Adrenal gland (tissue), 9 donors: ENCODE measurements at regions not wholly inside any gene's neighbourhood (a gene's known extent, or its start where the extent isn't known, plus 50 kb on each side); places are given as distances from the start of the nearest gene placed in this dataset.

ENCODE experiments used
- DNase-seq, 7 donors: peaks; one replicate each; pipeline ENCODE4 v3.0.0-alpha.2; 2019 to 2020
- H3K27ac ChIP-seq, 5 donors: fragments of 200-600 bp; sonication (generic) in 4 of 5; 1 replicate in 3 of 5; 2 replicates in 2 of 5; pipeline versions ENCODE4 v1.5.1 to v1.8.0; 2016 to 2020; ENCODE audit warnings: mild to moderate bottlenecking in 1 of 5
- H3K27me3 ChIP-seq: fragments of 200-600 bp; 2 replicates; pipeline ENCODE4 v1.8.0; 2021
- H3K36me3 ChIP-seq, 2 donors: fragments of 200-600 bp; replicated peaks in 1 of 2; 1 replicate in 1 of 2; 2 replicates in 1 of 2; pipeline versions ENCODE4 v1.5.1 to v1.8.0; 2018 to 2022
- H3K4me1 ChIP-seq, 2 donors: fragments of 200-600 bp; replicated peaks in 1 of 2; 1 replicate in 1 of 2; 2 replicates in 1 of 2; pipeline versions ENCODE4 v1.5.1 to v1.8.0; 2018 to 2021
- H3K4me3 ChIP-seq, 4 donors: fragments of 200-600 bp; sonication (generic) in 3 of 4; one replicate each; pipeline ENCODE4 v1.5.1; 2016 to 2018
- H3K9me3 ChIP-seq, 3 donors: fragments of 200-600 bp; sonication (generic) in 1 of 3; replicated peaks in 1 of 3; 1 replicate in 2 of 3; 2 replicates in 1 of 3; pipeline versions ENCODE4 v1.5.1 to v1.8.0; 2016 to 2021
- POLR2A ChIP-seq, 2 donors: fragments of 450-650 bp; IDR thresholded peaks; one replicate each; pipeline ENCODE4 v1.6.1; 2017; ENCODE audit warnings: antibody characterized with exemption in 2 of 2, mild to moderate bottlenecking in 2 of 2, moderate library complexity in 1 of 2
- WGBS, 4 donors: extraction: QIAGEN DNeasy Blood & Tissue Kit in 2 of 4; methylation state at CpG; one replicate each; pipeline versions ENCODE4 v1.1.5 to v1.1.7; 2013 to 2017; 5-methylcytosine and 5-hydroxymethylcytosine counted together
- intact Hi-C, 2 donors: fragments of 100-400 bp; cut with DNase I; formaldehyde crosslinking; loops; one replicate each; pipeline versions ENCODE4 v1.14.1 to v1.15.0; 2022 to 2023
- TF ChIP-seq, protein P1 (sequence below), 6 experiments: fragments of 450-650 bp in 4 of 6; fragments of 200-600 bp in 2 of 6; sonication (generic) in 1 of 6; IDR thresholded peaks; 1 replicate in 5 of 6; 2 replicates in 1 of 6; pipeline versions ENCODE4 v1.5.1 to v1.8.0; 2016 to 2021; ENCODE audit warnings: antibody characterized with exemption in 6 of 6, mild to moderate bottlenecking in 2 of 6, moderate library complexity in 1 of 6
- donor health status: healthy with polysubstance abuse.
- donor health status: Bipolar disorder and iron deficiency.
- donor health status: DM: yes; HTN: yes; CAD: no.
- donor health status: DM: no; HTN: no; CAD: no.
- donor health status: DM: no; HTN: no; CAD: no.

DNA sequence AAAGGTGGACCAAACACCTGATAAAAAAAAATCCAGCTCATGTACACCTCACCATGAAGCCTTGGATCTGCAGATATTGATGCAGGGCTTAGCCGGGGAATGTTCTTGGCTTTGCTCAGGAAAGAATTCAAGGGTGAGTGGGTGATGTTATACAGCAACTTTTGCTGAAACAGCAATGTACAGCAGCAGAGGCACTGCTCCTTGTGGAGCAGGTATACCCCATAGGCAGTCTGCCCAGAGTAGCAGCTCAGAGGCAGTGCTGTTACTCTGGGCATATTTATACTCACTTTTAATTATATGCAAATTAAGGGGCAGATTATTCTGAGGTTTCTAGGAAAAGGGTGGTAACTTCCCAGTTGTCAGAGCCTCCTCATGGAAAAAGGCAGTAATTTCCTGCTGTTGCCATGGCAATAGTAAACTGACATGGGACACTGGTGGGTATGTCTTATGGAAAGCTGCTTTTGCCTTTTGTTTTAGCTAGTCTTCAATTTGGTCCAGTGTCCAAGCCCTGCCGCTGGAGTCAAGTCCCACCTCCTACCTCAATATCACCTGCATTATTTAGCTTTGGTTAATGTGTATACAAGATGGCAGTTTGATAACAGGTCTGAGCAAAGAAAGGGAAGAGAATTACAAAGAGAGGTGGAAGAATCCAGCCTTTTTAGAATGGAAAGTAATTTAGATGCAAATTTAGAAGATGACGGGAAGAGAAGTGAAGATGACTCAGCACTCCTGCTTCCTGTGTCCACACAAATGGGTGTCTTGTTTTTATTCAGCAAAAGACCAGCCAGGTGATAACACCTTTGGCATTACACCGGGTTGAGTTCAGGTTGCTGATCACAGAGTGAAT lies 110.1 kb upstream of the JAG1 start:
- DNase-seq: no peak
- no peaks in the 10 kb centered on the region for H3K9me3 ChIP-seq
- H3K36me3 ChIP-seq: no peaks in the 10 kb centered on the region
- no peaks in the 10 kb centered on the region for H3K4me1 ChIP-seq
- no peak overlapping the region for H3K27ac ChIP-seq
- WGBS, 4 donors: 79 to 85% (median 82%) methylated on average over 4 of the region's 4 CpGs
- H3K4me3 ChIP-seq: no peak overlapping the region
- TF ChIP-seq, protein P1, sequence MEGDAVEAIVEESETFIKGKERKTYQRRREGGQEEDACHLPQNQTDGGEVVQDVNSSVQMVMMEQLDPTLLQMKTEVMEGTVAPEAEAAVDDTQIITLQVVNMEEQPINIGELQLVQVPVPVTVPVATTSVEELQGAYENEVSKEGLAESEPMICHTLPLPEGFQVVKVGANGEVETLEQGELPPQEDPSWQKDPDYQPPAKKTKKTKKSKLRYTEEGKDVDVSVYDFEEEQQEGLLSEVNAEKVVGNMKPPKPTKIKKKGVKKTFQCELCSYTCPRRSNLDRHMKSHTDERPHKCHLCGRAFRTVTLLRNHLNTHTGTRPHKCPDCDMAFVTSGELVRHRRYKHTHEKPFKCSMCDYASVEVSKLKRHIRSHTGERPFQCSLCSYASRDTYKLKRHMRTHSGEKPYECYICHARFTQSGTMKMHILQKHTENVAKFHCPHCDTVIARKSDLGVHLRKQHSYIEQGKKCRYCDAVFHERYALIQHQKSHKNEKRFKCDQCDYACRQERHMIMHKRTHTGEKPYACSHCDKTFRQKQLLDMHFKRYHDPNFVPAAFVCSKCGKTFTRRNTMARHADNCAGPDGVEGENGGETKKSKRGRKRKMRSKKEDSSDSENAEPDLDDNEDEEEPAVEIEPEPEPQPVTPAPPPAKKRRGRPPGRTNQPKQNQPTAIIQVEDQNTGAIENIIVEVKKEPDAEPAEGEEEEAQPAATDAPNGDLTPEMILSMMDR (IDR thresholded peaks at IDR 0.05): no peak
- TF ChIP-seq POLR2A (IDR thresholded peaks at IDR 0.05): no peak
- intact Hi-C loops: no loop called here
- H3K27me3 ChIP-seq: no peaks in the 10 kb centered on the region

DNA sequence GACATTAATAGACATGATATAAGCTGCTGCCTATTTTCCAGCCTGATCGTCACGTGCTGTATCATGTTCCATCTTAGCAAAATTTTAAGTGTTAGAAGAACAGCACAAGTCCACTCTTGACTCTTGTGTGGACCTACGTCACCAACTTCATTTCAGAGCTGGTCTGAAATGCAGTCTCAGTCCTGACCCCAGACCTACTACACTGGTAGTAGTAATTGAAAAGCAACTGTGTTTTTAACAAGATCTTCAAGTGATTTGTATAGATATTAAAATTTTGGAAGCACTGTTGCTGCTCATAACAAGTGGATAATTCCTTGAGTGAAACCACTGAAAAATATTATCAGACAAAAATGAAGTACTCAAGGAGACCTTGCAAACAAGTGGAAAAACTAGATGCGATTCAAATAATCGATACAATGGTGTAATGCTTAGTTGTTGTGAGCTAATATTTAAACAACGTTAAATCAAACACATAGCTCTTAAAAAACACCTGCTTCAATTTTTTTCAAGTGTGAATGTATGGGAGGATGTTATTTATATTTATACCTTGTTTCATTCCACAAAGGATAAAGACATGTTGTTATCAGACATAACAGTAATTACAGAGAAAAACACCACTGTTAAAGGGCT lies 110.9 kb upstream of the JAG1 start:
- intact Hi-C loops: no loop called here
- no peak for DNase-seq
- H3K36me3 ChIP-seq: no peaks in the 10 kb centered on the region
- no peaks in the 10 kb centered on the region for H3K9me3 ChIP-seq
- WGBS, 4 donors: 93 to 97% (median 93%) methylated on average over 6 of the region's 6 CpGs
- no peak overlapping the region for H3K27ac ChIP-seq
- no peaks in the 10 kb centered on the region for H3K4me1 ChIP-seq
- H3K27me3 ChIP-seq: no peaks in the 10 kb centered on the region
- TF ChIP-seq, protein P1 (IDR thresholded peaks at IDR 0.05): no peak
- TF ChIP-seq POLR2A (IDR thresholded peaks at IDR 0.05): no peak
- H3K4me3 ChIP-seq: no peak overlapping the region

DNA sequence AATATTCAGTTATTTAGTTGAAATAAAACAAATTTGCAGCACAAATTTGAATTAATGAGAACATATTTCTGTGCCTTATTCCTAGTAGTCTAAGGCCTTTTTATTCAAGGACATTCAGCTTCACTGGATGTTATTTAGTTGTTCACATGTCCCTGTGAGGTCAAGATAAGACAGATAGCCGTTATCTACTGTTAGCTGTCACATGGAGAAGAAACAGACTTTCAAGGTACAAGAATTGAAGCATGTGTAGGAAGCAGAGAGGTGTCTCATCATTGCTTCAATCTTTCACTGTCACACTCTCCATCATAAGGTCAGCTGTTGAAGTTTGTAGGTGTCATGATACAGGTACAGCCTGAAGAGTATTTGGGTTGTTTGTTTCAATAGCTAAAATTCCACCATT lies 112.9 kb upstream of the JAG1 start:
- Histone ChIP-seq H3K36me3 (no peaks in the 10 kb centered on the region), H3K4me3 (no peak overlapping the region), H3K27me3 (no peaks in the 10 kb centered on the region), H3K9me3 (no peaks in the 10 kb centered on the region), H3K27ac (no peak overlapping the region), H3K4me1 (no peaks in the 10 kb centered on the region)
- whole genome bisulfite sequencing, 4 donors: 21 to 35% (median 31%) methylated on average over 1 of the region's 1 CpG
- TF ChIP-seq POLR2A (IDR thresholded peaks at IDR 0.05): no peak
- TF ChIP-seq, protein P1 (IDR thresholded peaks at IDR 0.05): no peak
- DNase-seq: no peak
- intact Hi-C loops: no loop called here

DNA sequence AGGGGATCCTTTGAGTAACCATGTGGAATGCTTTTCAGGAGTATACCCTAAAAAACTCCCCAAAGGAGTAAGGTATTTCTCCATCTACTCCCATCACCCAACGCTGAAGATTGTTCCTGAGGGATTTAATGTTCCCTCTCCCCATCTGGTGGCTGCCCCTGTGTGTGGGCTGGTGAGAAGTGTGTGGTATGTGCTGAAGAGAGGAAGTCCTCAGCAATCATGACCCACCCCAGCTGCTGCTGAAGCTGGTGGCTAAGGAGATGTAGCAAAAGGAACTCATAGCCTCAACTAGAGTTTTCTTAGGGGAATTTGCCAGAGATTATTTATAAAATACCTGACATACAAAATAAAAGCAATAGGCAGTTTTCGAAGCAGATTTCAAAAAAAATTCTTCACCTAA lies 114.3 kb upstream of the JAG1 start:
- Histone ChIP-seq H3K4me1 (no peaks in the 10 kb centered on the region), H3K27me3 (no peaks in the 10 kb centered on the region), H3K9me3 (no peaks in the 10 kb centered on the region), H3K36me3 (no peaks in the 10 kb centered on the region), H3K27ac (no peak overlapping the region), H3K4me3 (no peak overlapping the region)
- intact Hi-C loops: no loop called here
- TF ChIP-seq POLR2A (IDR thresholded peaks at IDR 0.05): no peak
- TF ChIP-seq, protein P1 (IDR thresholded peaks at IDR 0.05): no peak
- DNase-seq: no peak
- WGBS, 4 donors: 67 to 95% (median 85%) methylated on average over 2 of the region's 2 CpGs
